ENCODE measurements at regions not wholly inside any gene's neighbourhood (a gene's known extent, or its start where the extent isn't known, plus 50 kb on each side); places are given as distances from the start of the nearest gene placed in this dataset.

GRCh38 chr11:127226949-127227348, 226.4 kb upstream of the KIRREL3 start:
- no peak for TF ChIP-seq EP300 (IDR thresholded peaks at IDR 0.05; ENCODE audit: borderline replicate concordance in 1 of 2, low read depth in 1 of 2, low read length in 1 of 2)
- TF ChIP-seq PBX3 (IDR thresholded peaks at IDR 0.05): no peak
- TF ChIP-seq, protein P1, sequence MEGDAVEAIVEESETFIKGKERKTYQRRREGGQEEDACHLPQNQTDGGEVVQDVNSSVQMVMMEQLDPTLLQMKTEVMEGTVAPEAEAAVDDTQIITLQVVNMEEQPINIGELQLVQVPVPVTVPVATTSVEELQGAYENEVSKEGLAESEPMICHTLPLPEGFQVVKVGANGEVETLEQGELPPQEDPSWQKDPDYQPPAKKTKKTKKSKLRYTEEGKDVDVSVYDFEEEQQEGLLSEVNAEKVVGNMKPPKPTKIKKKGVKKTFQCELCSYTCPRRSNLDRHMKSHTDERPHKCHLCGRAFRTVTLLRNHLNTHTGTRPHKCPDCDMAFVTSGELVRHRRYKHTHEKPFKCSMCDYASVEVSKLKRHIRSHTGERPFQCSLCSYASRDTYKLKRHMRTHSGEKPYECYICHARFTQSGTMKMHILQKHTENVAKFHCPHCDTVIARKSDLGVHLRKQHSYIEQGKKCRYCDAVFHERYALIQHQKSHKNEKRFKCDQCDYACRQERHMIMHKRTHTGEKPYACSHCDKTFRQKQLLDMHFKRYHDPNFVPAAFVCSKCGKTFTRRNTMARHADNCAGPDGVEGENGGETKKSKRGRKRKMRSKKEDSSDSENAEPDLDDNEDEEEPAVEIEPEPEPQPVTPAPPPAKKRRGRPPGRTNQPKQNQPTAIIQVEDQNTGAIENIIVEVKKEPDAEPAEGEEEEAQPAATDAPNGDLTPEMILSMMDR (IDR thresholded peaks at IDR 0.05): no peak
- no peak for TF ChIP-seq EZH2phosphoT487 (IDR thresholded peaks at IDR 0.05; ENCODE audit: borderline replicate concordance, low read depth)
- TF ChIP-seq SMC3 (IDR thresholded peaks at IDR 0.05; ENCODE audit: low read depth, low read length): no peak
- no peak for TF ChIP-seq JUND (IDR thresholded peaks at IDR 0.05)
- TF ChIP-seq, protein P2, sequence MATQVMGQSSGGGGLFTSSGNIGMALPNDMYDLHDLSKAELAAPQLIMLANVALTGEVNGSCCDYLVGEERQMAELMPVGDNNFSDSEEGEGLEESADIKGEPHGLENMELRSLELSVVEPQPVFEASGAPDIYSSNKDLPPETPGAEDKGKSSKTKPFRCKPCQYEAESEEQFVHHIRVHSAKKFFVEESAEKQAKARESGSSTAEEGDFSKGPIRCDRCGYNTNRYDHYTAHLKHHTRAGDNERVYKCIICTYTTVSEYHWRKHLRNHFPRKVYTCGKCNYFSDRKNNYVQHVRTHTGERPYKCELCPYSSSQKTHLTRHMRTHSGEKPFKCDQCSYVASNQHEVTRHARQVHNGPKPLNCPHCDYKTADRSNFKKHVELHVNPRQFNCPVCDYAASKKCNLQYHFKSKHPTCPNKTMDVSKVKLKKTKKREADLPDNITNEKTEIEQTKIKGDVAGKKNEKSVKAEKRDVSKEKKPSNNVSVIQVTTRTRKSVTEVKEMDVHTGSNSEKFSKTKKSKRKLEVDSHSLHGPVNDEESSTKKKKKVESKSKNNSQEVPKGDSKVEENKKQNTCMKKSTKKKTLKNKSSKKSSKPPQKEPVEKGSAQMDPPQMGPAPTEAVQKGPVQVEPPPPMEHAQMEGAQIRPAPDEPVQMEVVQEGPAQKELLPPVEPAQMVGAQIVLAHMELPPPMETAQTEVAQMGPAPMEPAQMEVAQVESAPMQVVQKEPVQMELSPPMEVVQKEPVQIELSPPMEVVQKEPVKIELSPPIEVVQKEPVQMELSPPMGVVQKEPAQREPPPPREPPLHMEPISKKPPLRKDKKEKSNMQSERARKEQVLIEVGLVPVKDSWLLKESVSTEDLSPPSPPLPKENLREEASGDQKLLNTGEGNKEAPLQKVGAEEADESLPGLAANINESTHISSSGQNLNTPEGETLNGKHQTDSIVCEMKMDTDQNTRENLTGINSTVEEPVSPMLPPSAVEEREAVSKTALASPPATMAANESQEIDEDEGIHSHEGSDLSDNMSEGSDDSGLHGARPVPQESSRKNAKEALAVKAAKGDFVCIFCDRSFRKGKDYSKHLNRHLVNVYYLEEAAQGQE (IDR thresholded peaks at IDR 0.05; ENCODE audit: low read depth, low read length): no peak
- TF ChIP-seq, protein P3, sequence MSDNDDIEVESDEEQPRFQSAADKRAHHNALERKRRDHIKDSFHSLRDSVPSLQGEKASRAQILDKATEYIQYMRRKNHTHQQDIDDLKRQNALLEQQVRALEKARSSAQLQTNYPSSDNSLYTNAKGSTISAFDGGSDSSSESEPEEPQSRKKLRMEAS (IDR thresholded peaks at IDR 0.05; ENCODE audit: low read depth): no peak
- no peak for TF ChIP-seq USF1 (IDR thresholded peaks at IDR 0.05; ENCODE audit: borderline replicate concordance, low read depth)
- TF ChIP-seq POLR2AphosphoS5 (IDR thresholded peaks at IDR 0.05; ENCODE audit: low read depth, low read length): no peak
- no peak for TF ChIP-seq GATA2 (CRISPR knock-in tag; IDR thresholded peaks at IDR 0.05)
- TF ChIP-seq USF2 (IDR thresholded peaks at IDR 0.05; ENCODE audit: borderline replicate concordance, low read depth, low read length): no peak
- TF ChIP-seq IRF3 (IDR thresholded peaks at IDR 0.05; ENCODE audit: low read depth, low read length): no peak
- no peak for TF ChIP-seq NFIC (IDR thresholded peaks at IDR 0.05; ENCODE audit: borderline replicate concordance)

Data from SK-N-SH (cell line).